HEK293 (cell line): ENCODE measurements at regions not wholly inside any gene's neighbourhood (a gene's known extent, or its start where the extent isn't known, plus 50 kb on each side); places are given as distances from the start of the nearest gene placed in this dataset.

ENCODE experiments used
- CTCF ChIA-PET: fragments of 350-600 bp; formaldehyde crosslinking; extraction: SDS; loops from one replicate; lab custom pipeline; 2021; ENCODE audit warnings: antibody characterized with exemption; lab: Yijun Ruan, JAX
- POLR2A ChIA-PET: fragments of 300-600 bp; formaldehyde crosslinking; extraction: SDS; loops from one replicate; lab custom pipeline; 2020; ENCODE audit warnings: antibody characterized with exemption, inconsistent platforms; lab: Yijun Ruan, JAX
- H3K27ac ChIP-seq: fragments of 200-500 bp; sonication (Bioruptor generic); 2 replicates; pipeline ENCODE4 v1.5.1; 2014; ENCODE audit warnings: low read depth, low read length, control low read depth, inconsistent platforms; ENCODE audit errors: extremely low read depth
- H3K36me3 ChIP-seq, 2 experiments: fragments of 200-500 bp in 1 of 2; sonication (Bioruptor generic) in 1 of 2; 1 replicate in 1 of 2; 2 replicates in 1 of 2; pipeline ENCODE4 v1.5.1; 2014 to 2017; ENCODE audit warnings: inconsistent platforms in 2 of 2, low read length in 2 of 2; ENCODE audit not compliant: control insufficient read depth in 2 of 2, insufficient read depth in 1 of 2
- H3K4me1 ChIP-seq: fragments of 200-500 bp; sonication (Bioruptor generic); 2 replicates; pipeline ENCODE4 v1.5.1; 2014; ENCODE audit warnings: mild to moderate bottlenecking, low read length, inconsistent platforms; ENCODE audit not compliant: control insufficient read depth, insufficient read depth
- H3K4me3 ChIP-seq: 2 replicates; pipeline ENCODE4 v1.5.1; 2011; ENCODE audit warnings: low read depth, mild to moderate bottlenecking, control low read depth, low read length, moderate library complexity
- H3K9me3 ChIP-seq: fragments of 200-500 bp; sonication (Bioruptor generic); 2 replicates; pipeline ENCODE4 v1.5.1; 2014; ENCODE audit warnings: low read depth, low read length, inconsistent platforms; ENCODE audit not compliant: control insufficient read depth, insufficient read depth
- GFI1B ChIP-seq: fragments of 450-650 bp; formaldehyde crosslinking; IDR thresholded peaks from 2 replicates; pipeline ENCODE4 v1.5.1; 2016; ENCODE audit warnings: missing biosample characterization, missing genetic modification characterization
- GLI4 ChIP-seq: fragments of 450-650 bp; formaldehyde crosslinking; IDR thresholded peaks from 2 replicates; pipeline ENCODE4 v1.5.1; 2016; ENCODE audit warnings: missing biosample characterization, missing genetic modification characterization
- KLF1 ChIP-seq: fragments of 450-650 bp; formaldehyde crosslinking; IDR thresholded peaks from 2 replicates; pipeline ENCODE4 v1.5.1; 2016; ENCODE audit warnings: missing biosample characterization, missing genetic modification characterization
- KLF10 ChIP-seq: fragments of 450-650 bp; IDR thresholded peaks from 2 replicates; pipeline ENCODE4 v1.5.1; 2018; ENCODE audit warnings: missing biosample characterization, mild to moderate bottlenecking, missing genetic modification characterization
- KLF7 ChIP-seq: fragments of 450-650 bp; formaldehyde crosslinking; IDR thresholded peaks from 2 replicates; pipeline ENCODE4 v1.5.1; 2016; ENCODE audit warnings: missing biosample characterization, missing genetic modification characterization, borderline replicate concordance
- MYNN ChIP-seq: fragments of 450-650 bp; formaldehyde crosslinking; IDR thresholded peaks from 2 replicates; pipeline ENCODE4 v1.5.1; 2016; ENCODE audit warnings: missing biosample characterization, missing genetic modification characterization, borderline replicate concordance
- SALL2 ChIP-seq: fragments of 450-650 bp; formaldehyde crosslinking; IDR thresholded peaks from 2 replicates; pipeline ENCODE4 v1.5.0; 2017; ENCODE audit warnings: missing biosample characterization, mild to moderate bottlenecking, missing genetic modification characterization, borderline replicate concordance
- ZBTB7A ChIP-seq: fragments of 450-650 bp; formaldehyde crosslinking; IDR thresholded peaks from 2 replicates; pipeline ENCODE4 v1.5.1; 2016; ENCODE audit warnings: low read depth, missing biosample characterization, missing genetic modification characterization
- ZEB2 ChIP-seq: fragments of 450-650 bp; formaldehyde crosslinking; IDR thresholded peaks from 2 replicates; pipeline ENCODE4 v1.5.1; 2016; ENCODE audit warnings: missing biosample characterization, missing genetic modification characterization
- ZNF132 ChIP-seq: fragments of 450-650 bp; formaldehyde crosslinking; IDR thresholded peaks from 2 replicates; pipeline ENCODE4 v1.5.1; 2017; ENCODE audit warnings: missing biosample characterization, missing genetic modification characterization, borderline replicate concordance
- ZNF221 ChIP-seq: fragments of 450-650 bp; formaldehyde crosslinking; IDR thresholded peaks from 2 replicates; pipeline ENCODE4 v1.5.1; 2017; ENCODE audit warnings: missing biosample characterization, missing genetic modification characterization, borderline replicate concordance
- ZNF23 ChIP-seq: fragments of 450-650 bp; formaldehyde crosslinking; IDR thresholded peaks from 2 replicates; pipeline ENCODE4 v1.5.1; 2016; ENCODE audit warnings: missing biosample characterization, missing genetic modification characterization, borderline replicate concordance
- ZNF274 ChIP-seq, 2 experiments: fragments of 200-500 bp in 1 of 2; fragments of 450-650 bp in 1 of 2; sonication (Bioruptor generic) in 1 of 2; formaldehyde crosslinking in 1 of 2; IDR thresholded peaks; 2 replicates each; pipeline versions ENCODE4 v1.5.1 to v1.6.1; 2014 to 2016; ENCODE audit warnings: borderline replicate concordance in 1 of 2, inconsistent platforms in 1 of 2, low read length in 1 of 2, missing biosample characterization in 1 of 2, missing genetic modification characterization in 1 of 2
- ZNF324 ChIP-seq: fragments of 450-650 bp; formaldehyde crosslinking; IDR thresholded peaks from 2 replicates; pipeline ENCODE4 v1.5.1; 2016; ENCODE audit warnings: missing biosample characterization, missing genetic modification characterization
- ZNF341 ChIP-seq: fragments of 450-650 bp; formaldehyde crosslinking; IDR thresholded peaks from 2 replicates; pipeline ENCODE4; 2016; ENCODE audit warnings: low read depth, missing biosample characterization, missing genetic modification characterization
- ZNF394 ChIP-seq: fragments of 450-650 bp; formaldehyde crosslinking; IDR thresholded peaks from 2 replicates; pipeline ENCODE4 v1.5.1; 2016; ENCODE audit warnings: missing biosample characterization, missing genetic modification characterization, mild to moderate bottlenecking, moderate library complexity, borderline replicate concordance
- ZNF423 ChIP-seq: fragments of 450-650 bp; formaldehyde crosslinking; IDR thresholded peaks from 2 replicates; pipeline ENCODE4 v1.5.1; 2016; ENCODE audit warnings: missing biosample characterization, missing genetic modification characterization
- ZNF473 ChIP-seq: fragments of 450-650 bp; formaldehyde crosslinking; IDR thresholded peaks from 2 replicates; pipeline ENCODE4 v1.5.1; 2017; ENCODE audit warnings: missing biosample characterization, missing genetic modification characterization
- ZNF48 ChIP-seq: fragments of 450-650 bp; formaldehyde crosslinking; IDR thresholded peaks from 2 replicates; pipeline ENCODE4 v1.5.1; 2016; ENCODE audit warnings: missing biosample characterization, missing genetic modification characterization
- ZNF514 ChIP-seq: fragments of 450-650 bp; formaldehyde crosslinking; IDR thresholded peaks from 2 replicates; pipeline ENCODE4 v1.5.1; 2016; ENCODE audit warnings: missing biosample characterization, missing genetic modification characterization
- ZNF529 ChIP-seq: fragments of 450-650 bp; formaldehyde crosslinking; IDR thresholded peaks from 2 replicates; pipeline ENCODE4 v1.5.1; 2017; ENCODE audit warnings: missing genetic modification characterization, missing biosample characterization; ENCODE audit not compliant: insufficient replicate concordance
- ZNF549 ChIP-seq: fragments of 450-650 bp; IDR thresholded peaks from 2 replicates; pipeline ENCODE4 v1.5.1; 2018; ENCODE audit warnings: missing biosample characterization, missing genetic modification characterization, mild to moderate bottlenecking, inconsistent platforms, moderate library complexity
- ZNF555 ChIP-seq: fragments of 450-650 bp; formaldehyde crosslinking; conservative IDR thresholded peaks from 2 replicates; pipeline ENCODE4 v1.5.1; 2017; ENCODE audit warnings: missing biosample characterization, mild to moderate bottlenecking, missing genetic modification characterization, inconsistent platforms
- ZNF558 ChIP-seq: fragments of 450-650 bp; formaldehyde crosslinking; IDR thresholded peaks from 2 replicates; pipeline ENCODE4 v1.5.1; 2016; ENCODE audit warnings: missing biosample characterization, missing genetic modification characterization
- ZNF777 ChIP-seq: fragments of 450-650 bp; formaldehyde crosslinking; IDR thresholded peaks from 2 replicates; pipeline ENCODE4 v1.5.1; 2017; ENCODE audit warnings: missing biosample characterization, missing genetic modification characterization, borderline replicate concordance
- ZNF792 ChIP-seq: fragments of 450-650 bp; formaldehyde crosslinking; IDR thresholded peaks from 2 replicates; pipeline ENCODE4 v1.5.1; 2016; ENCODE audit warnings: missing biosample characterization, missing genetic modification characterization
- ZSCAN30 ChIP-seq: fragments of 450-650 bp; IDR thresholded peaks from 2 replicates; pipeline ENCODE4 v1.5.1; 2018; ENCODE audit warnings: missing biosample characterization, mild to moderate bottlenecking, missing genetic modification characterization, moderate library complexity
- TF ChIP-seq, protein P1 (sequence below): fragments of 450-650 bp; formaldehyde crosslinking; IDR thresholded peaks from 2 replicates; pipeline ENCODE4 v1.5.1; 2017; ENCODE audit warnings: missing biosample characterization, missing genetic modification characterization
- TF ChIP-seq, protein P2 (sequence below): fragments of 450-650 bp; formaldehyde crosslinking; IDR thresholded peaks from 2 replicates; pipeline ENCODE4 v1.5.1; 2016; ENCODE audit warnings: missing biosample characterization, missing genetic modification characterization
- TF ChIP-seq, protein P3 (sequence below): fragments of 450-650 bp; formaldehyde crosslinking; IDR thresholded peaks from 2 replicates; pipeline ENCODE4 v1.5.1; 2017; ENCODE audit warnings: missing biosample characterization, missing genetic modification characterization
- TF ChIP-seq, protein P4 (sequence below): fragments of 450-650 bp; formaldehyde crosslinking; IDR thresholded peaks from 2 replicates; pipeline ENCODE4 v1.5.1; 2017; ENCODE audit warnings: missing biosample characterization, missing genetic modification characterization

DNA sequence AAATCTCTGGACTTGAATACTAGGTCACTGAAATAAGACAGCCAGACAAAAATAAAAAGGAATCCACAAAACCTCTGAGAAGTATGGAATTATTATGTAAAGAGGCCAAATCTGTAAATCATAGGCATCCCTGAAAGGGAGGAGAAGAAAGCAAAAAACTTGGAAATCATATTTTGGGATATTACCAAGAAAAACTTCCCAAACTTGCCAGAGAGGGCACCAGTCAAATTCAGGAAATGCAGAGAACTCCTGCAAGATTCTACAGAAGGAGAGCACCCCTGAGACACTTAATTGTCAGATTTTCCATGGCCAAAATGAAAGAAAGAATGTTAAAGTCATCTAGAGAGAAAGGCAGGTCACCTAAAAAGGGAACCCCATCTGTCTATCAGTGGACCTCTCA, 862.3 kb upstream of the PRMT6 start:
- TF ChIP-seq ZNF394 (tag by site-specific recombination) (no peak), ZNF549 (tag by site-specific recombination) (no peak), ZNF221 (tag by site-specific recombination) (no peak), ZNF341 (tag by site-specific recombination) (no peak), KLF7 (no peak), ZEB2 (no peak), KLF10 (no peak), ZNF324 (tag by site-specific recombination) (no peak), ZNF514 (tag by site-specific recombination) (no peak), GLI4 (tag by site-specific recombination) (no peak), ZNF558 (no peak), ZNF473 (tag by site-specific recombination) (no peak), ZNF274 (IDR thresholded peaks at IDR 0.05; ENCODE audit: low read length) (no peak), ZNF274 (tag by site-specific recombination; IDR thresholded peaks at IDR 0.05; ENCODE audit: borderline replicate concordance) (no peak), ZBTB7A (no peak), ZNF23 (tag by site-specific recombination) (no peak), ZNF423 (tag by site-specific recombination) (no peak)
- Histone ChIP-seq H3K4me3 (no peak overlapping the region), H3K9me3 (no peaks in the 10 kb centered on the region), H3K27ac (no peak overlapping the region), H3K4me1 (no peaks in the 10 kb centered on the region), H3K36me3 (no peaks in the 10 kb centered on the region)
- POLR2A ChIA-PET, result no interaction called here
- CTCF ChIA-PET, result interaction anchor here (0.5 kb wide), 1 partner anchor 84 kb away, joined by 3 read pairs; no protein-coding TSS in a partner anchor

DNA sequence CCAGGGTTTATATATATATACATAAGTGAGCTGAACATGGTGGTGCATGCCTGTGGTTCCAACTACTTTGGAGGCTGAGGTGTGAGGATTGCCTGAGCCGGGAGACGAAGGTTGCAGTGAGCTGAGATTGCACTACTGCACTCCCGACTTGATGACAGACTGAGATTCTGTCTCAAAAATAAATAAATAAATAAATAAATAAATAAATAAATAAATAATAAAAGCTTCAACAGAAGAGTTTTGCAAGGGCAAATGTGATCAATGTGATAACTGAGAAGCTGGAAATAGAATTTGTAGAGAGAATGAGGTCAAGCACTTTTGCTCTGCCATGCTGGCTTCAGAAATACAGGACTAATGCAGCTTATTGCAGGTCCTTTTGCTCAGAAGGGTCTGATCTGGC, 855.8 kb upstream of the PRMT6 start:
- Histone ChIP-seq H3K27ac (no peak overlapping the region), H3K9me3 (no peaks in the 10 kb centered on the region), H3K36me3 (no peaks in the 10 kb centered on the region), H3K4me3 (no peak overlapping the region), H3K4me1 (no peaks in the 10 kb centered on the region)
- POLR2A ChIA-PET, result no interaction called here
- CTCF ChIA-PET, result interaction anchor here (1.0 kb wide), 1 partner anchor 11 kb away, joined by 3 read pairs; no protein-coding TSS in a partner anchor
- TF ChIP-seq ZNF394 (tag by site-specific recombination) (peak; percentile 68; the same call in 1 of the 2 replicates), ZNF558 (no peak), ZSCAN30 (tag by site-specific recombination) (no peak), ZNF529 (tag by site-specific recombination) (no peak), GFI1B (tag by site-specific recombination) (no peak), KLF1 (tag by site-specific recombination) (no peak), ZNF555 (tag by site-specific recombination) (peak; percentile 25; the same call in 1 of the 2 replicates), MYNN (tag by site-specific recombination) (no peak), SALL2 (tag by site-specific recombination) (no peak), ZNF792 (no peak), ZNF514 (tag by site-specific recombination) (no peak), ZNF777 (tag by site-specific recombination) (no peak), ZNF274 (IDR thresholded peaks at IDR 0.05; ENCODE audit: low read length) (no peak), ZNF274 (tag by site-specific recombination; IDR thresholded peaks at IDR 0.05; ENCODE audit: borderline replicate concordance) (no peak), ZNF132 (tag by site-specific recombination) (no peak), ZNF48 (tag by site-specific recombination) (no peak)
- TF ChIP-seq, protein P1, sequence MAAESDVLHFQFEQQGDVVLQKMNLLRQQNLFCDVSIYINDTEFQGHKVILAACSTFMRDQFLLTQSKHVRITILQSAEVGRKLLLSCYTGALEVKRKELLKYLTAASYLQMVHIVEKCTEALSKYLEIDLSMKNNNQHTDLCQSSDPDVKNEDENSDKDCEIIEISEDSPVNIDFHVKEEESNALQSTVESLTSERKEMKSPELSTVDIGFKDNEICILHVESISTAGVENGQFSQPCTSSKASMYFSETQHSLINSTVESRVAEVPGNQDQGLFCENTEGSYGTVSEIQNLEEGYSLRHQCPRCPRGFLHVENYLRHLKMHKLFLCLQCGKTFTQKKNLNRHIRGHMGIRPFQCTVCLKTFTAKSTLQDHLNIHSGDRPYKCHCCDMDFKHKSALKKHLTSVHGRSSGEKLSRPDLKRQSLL (tag by site-specific recombination), result no peak
- TF ChIP-seq, protein P2, sequence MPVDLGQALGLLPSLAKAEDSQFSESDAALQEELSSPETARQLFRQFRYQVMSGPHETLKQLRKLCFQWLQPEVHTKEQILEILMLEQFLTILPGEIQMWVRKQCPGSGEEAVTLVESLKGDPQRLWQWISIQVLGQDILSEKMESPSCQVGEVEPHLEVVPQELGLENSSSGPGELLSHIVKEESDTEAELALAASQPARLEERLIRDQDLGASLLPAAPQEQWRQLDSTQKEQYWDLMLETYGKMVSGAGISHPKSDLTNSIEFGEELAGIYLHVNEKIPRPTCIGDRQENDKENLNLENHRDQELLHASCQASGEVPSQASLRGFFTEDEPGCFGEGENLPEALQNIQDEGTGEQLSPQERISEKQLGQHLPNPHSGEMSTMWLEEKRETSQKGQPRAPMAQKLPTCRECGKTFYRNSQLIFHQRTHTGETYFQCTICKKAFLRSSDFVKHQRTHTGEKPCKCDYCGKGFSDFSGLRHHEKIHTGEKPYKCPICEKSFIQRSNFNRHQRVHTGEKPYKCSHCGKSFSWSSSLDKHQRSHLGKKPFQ (tag by site-specific recombination), result no peak
- TF ChIP-seq, protein P3, sequence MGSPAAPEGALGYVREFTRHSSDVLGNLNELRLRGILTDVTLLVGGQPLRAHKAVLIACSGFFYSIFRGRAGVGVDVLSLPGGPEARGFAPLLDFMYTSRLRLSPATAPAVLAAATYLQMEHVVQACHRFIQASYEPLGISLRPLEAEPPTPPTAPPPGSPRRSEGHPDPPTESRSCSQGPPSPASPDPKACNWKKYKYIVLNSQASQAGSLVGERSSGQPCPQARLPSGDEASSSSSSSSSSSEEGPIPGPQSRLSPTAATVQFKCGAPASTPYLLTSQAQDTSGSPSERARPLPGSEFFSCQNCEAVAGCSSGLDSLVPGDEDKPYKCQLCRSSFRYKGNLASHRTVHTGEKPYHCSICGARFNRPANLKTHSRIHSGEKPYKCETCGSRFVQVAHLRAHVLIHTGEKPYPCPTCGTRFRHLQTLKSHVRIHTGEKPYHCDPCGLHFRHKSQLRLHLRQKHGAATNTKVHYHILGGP (tag by site-specific recombination), result no peak
- TF ChIP-seq, protein P4, sequence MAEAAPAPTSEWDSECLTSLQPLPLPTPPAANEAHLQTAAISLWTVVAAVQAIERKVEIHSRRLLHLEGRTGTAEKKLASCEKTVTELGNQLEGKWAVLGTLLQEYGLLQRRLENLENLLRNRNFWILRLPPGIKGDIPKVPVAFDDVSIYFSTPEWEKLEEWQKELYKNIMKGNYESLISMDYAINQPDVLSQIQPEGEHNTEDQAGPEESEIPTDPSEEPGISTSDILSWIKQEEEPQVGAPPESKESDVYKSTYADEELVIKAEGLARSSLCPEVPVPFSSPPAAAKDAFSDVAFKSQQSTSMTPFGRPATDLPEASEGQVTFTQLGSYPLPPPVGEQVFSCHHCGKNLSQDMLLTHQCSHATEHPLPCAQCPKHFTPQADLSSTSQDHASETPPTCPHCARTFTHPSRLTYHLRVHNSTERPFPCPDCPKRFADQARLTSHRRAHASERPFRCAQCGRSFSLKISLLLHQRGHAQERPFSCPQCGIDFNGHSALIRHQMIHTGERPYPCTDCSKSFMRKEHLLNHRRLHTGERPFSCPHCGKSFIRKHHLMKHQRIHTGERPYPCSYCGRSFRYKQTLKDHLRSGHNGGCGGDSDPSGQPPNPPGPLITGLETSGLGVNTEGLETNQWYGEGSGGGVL (tag by site-specific recombination), result no peak
